SU-DHL-6 (cell line): ENCODE measurements at regions not wholly inside any gene's neighbourhood (a gene's known extent, or its start where the extent isn't known, plus 50 kb on each side); places are given as distances from the start of the nearest gene placed in this dataset.

Experiments
- H2AFZ ChIP-seq: fragments of 200-600 bp; sonication (generic); 2 replicates; pipeline ENCODE4 v1.6.1; 2014; ENCODE audit warnings: low read depth, mild to moderate bottlenecking, moderate library complexity, mixed read lengths, antibody characterized with exemption, low read length; ENCODE audit not compliant: severe bottlenecking
- H3F3A ChIP-seq: fragments of 200-600 bp; shearing (Covaris generic); 2 replicates; pipeline ENCODE4 v1.6.0; 2016; ENCODE audit warnings: antibody characterized with exemption, mild to moderate bottlenecking; ENCODE audit not compliant: insufficient read depth
- H3K27ac ChIP-seq: fragments of 200-600 bp; sonication (generic); 2 replicates; pipeline ENCODE4 v1.5.1; 2016; ENCODE audit warnings: low read depth, mild to moderate bottlenecking, low read length, moderate library complexity, mixed read lengths
- H3K27me3 ChIP-seq: fragments of 200-600 bp; sonication (generic), shearing (Covaris generic); 2 replicates; pipeline ENCODE4 v1.6.0; 2014; ENCODE audit warnings: mild to moderate bottlenecking, low read length
- H3K36me3 ChIP-seq: fragments of 200-600 bp; sonication (generic); 2 replicates; pipeline ENCODE4 v1.6.1; 2014; ENCODE audit warnings: mild to moderate bottlenecking, low read length, mixed read lengths
- H3K4me2 ChIP-seq: fragments of 300-600, 200-600 bp; shearing (Covaris generic), sonication (generic); 2 replicates; pipeline ENCODE4 v1.6.0; 2014; ENCODE audit warnings: low read length, low read depth, mild to moderate bottlenecking; ENCODE audit not compliant: poor library complexity, severe bottlenecking
- H3K4me3 ChIP-seq: fragments of 200-600 bp; sonication (generic); 2 replicates; pipeline ENCODE4 v1.5.1; 2014; ENCODE audit warnings: antibody characterized with exemption, low read length, mild to moderate bottlenecking, mixed read lengths; ENCODE audit not compliant: insufficient read depth, poor library complexity, severe bottlenecking
- H3K79me2 ChIP-seq: fragments of 200-600 bp; sonication (generic); 2 replicates; pipeline ENCODE4 v1.6.1; 2014; ENCODE audit warnings: mild to moderate bottlenecking, low read length, moderate library complexity; ENCODE audit not compliant: insufficient read depth
- H3K9ac ChIP-seq: fragments of 200-600 bp; sonication (generic); 2 replicates; pipeline ENCODE4 v1.7.0; 2014; ENCODE audit warnings: mild to moderate bottlenecking, low read length
- H3K9me2 ChIP-seq: fragments of 200-600 bp; sonication (generic); replicated peaks from 2 replicates; pipeline ENCODE4 v1.6.1; 2014; ENCODE audit warnings: low read length; ENCODE audit not compliant: insufficient read depth
- H3K9me3 ChIP-seq: fragments of 200-600 bp; sonication (generic); 2 replicates; pipeline ENCODE4 v1.6.1; 2014; ENCODE audit warnings: low read length, mixed read lengths; ENCODE audit not compliant: insufficient read depth
- H4K20me1 ChIP-seq: fragments of 200-600 bp; sonication (generic); 2 replicates; pipeline ENCODE4 v1.6.1; 2014; ENCODE audit warnings: low read depth, mild to moderate bottlenecking, antibody characterized with exemption, low read length, moderate library complexity, mixed read lengths
- CTCF ChIP-seq: fragments of 200-600 bp; sonication (generic); IDR thresholded peaks from one replicate; pipeline ENCODE4 v1.5.1; 2017; ENCODE audit warnings: antibody characterized with exemption, mild to moderate bottlenecking, low read length, moderate library complexity; ENCODE audit not compliant: insufficient read depth, poor library complexity, severe bottlenecking
- EZH2phosphoT487 ChIP-seq: fragments of 200-600 bp; sonication (generic), shearing (Covaris generic); conservative IDR thresholded peaks from 2 replicates; pipeline ENCODE4 v1.6.1; 2018; ENCODE audit warnings: mild to moderate bottlenecking, antibody characterized with exemption, low read length, moderate library complexity, mixed read lengths

- no peak for TF ChIP-seq EZH2phosphoT487
- no peak for TF ChIP-seq CTCF
- H3K27ac ChIP-seq = no peak overlapping the region
- H3K9me2 ChIP-seq = no peaks in the 10 kb centered on the region
- H3K4me2 ChIP-seq = no peak overlapping the region
- no peaks in the 10 kb centered on the region for H3K9me3 ChIP-seq
- no peak overlapping the region for H2AFZ ChIP-seq
- H3F3A ChIP-seq = no peaks in the 10 kb centered on the region
- H3K79me2 ChIP-seq = no peaks in the 10 kb centered on the region
- H3K9ac ChIP-seq = no peak overlapping the region
- no peaks in the 10 kb centered on the region for H3K36me3 ChIP-seq
- H3K4me3 ChIP-seq = no peak overlapping the region
- no peaks in the 10 kb centered on the region for H4K20me1 ChIP-seq
- H3K27me3 ChIP-seq = no peaks in the 10 kb centered on the region
Measured at GRCh38 chr6:167437888-167438484, 113.1 kb downstream of the TTLL2 start.

GRCh38 chr6:167441715-167442206 lies 116.9 kb downstream of the TTLL2 start:
- Histone ChIP-seq H3K9me3 (no peaks in the 10 kb centered on the region), H3K27ac (no peak overlapping the region), H3K79me2 (no peaks in the 10 kb centered on the region), H3F3A (no peaks in the 10 kb centered on the region), H3K4me2 (no peak overlapping the region), H3K36me3 (no peaks in the 10 kb centered on the region), H2AFZ (no peak overlapping the region), H4K20me1 (no peaks in the 10 kb centered on the region), H3K4me3 (no peak overlapping the region), H3K9ac (no peak overlapping the region), H3K27me3 (no peaks in the 10 kb centered on the region), H3K9me2 (no peaks in the 10 kb centered on the region)
- TF ChIP-seq CTCF = no peak
- no peak for TF ChIP-seq EZH2phosphoT487

GRCh38 chr6:167442245-167442644 lies 117.4 kb downstream of the TTLL2 start:
- Histone ChIP-seq H3K79me2 (no peaks in the 10 kb centered on the region), H4K20me1 (no peaks in the 10 kb centered on the region), H3K4me3 (no peak overlapping the region), H3K36me3 (no peaks in the 10 kb centered on the region), H3K9me2 (no peaks in the 10 kb centered on the region), H2AFZ (no peak overlapping the region), H3K9me3 (no peaks in the 10 kb centered on the region), H3K4me2 (no peak overlapping the region), H3K27me3 (no peaks in the 10 kb centered on the region), H3K27ac (no peak overlapping the region), H3K9ac (no peak overlapping the region), H3F3A (no peaks in the 10 kb centered on the region)
- no peak for TF ChIP-seq CTCF
- no peak for TF ChIP-seq EZH2phosphoT487
